Stimulated activated CD4-positive, alpha-beta T cell treated with anti-CD3 and anti-CD28 coated beads, TNF-alpha, amount 100 ng/mL, for 48 hours (primary cell): ENCODE measurements at regions not wholly inside any gene's neighbourhood (a gene's known extent, or its start where the extent isn't known, plus 50 kb on each side); places are given as distances from the start of the nearest gene placed in this dataset.
A peak's percentile ranks its signal among the peaks of the same experiment; 100 is the strongest.

ENCODE experiments used
- DNase-seq, 3 donors: peaks; one replicate each; pipeline ENCODE4 v3.0.0-alpha.2; 2020; ENCODE audit warnings: low read depth in 3 of 3

DNA sequence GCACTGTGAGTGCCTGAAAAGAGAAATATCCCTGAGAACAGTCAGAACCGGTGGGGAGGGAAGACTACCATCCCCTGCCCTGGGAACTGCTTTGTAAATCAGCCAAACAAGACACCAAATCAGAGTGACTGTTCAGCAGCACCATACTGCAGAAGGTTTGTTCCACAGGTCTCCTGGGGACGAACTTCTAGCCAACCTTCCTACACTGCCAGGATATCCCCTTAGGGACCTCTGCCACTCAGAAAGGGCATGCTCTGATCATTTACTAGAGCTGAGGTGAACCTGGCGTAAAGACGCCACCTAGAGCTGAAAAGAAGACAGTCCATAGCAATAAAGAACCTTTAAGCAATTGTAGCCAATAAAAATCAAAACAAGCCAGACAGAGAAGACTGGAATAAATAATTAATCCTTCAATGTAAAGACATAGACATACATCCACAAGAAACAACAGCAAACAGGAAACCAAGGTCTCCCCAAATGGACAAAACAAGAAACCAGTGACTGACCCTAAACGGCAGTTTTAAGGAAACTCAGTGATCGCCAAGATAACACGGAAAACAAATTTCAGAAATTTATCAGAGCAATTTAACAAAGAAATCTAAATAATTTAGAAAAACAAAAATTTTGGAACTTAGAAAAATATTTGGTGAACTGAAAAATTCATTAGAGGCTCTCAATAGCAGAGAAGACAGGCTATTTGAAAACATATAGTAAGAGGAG, 228.1 kb upstream of the AMIGO2 start:
- DNase-seq: no peak

DNA sequence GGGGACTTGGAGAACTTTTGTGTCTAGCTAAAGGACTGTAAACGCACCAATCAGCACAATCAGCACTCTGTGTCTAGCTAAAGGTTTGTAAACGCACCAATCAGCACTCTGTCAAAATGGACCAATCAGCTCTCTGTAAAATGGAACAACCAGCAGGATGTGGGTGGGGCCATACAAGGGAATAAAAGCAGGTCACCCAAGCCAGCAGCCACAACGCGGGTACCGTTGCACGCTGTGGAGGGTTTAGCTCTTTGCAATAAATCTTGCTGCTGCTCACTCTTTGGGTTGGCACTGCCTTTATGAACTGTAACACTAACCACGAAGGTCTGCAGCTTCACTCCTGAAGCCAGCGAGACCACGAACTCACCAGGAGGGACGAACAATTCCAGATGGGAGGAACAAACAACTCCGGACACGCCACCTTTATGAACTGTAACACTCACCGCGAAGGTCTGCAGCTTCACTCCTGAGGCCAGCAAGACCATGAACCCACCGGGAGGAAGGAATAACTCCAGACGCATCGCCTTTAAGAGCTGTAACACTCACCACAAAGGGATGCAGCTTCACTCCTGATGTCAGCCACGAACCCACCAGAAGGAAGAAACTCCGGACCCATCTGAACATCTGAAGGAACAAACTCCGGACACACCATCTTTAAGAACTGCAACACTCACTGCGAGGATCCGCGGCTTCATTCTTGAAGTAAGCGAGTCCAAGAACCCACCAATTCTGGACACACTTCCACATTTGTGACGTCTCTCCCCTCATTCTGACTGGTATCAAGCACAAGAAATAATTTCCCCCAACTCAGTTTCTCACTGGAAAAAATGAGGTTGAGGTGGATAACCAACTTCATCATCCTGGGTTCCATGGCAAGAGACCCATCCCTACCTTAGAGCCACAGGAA, 227.3 kb upstream of the AMIGO2 start:
- DNase-seq: peak; percentile 54 to 67 (median 61)

DNA sequence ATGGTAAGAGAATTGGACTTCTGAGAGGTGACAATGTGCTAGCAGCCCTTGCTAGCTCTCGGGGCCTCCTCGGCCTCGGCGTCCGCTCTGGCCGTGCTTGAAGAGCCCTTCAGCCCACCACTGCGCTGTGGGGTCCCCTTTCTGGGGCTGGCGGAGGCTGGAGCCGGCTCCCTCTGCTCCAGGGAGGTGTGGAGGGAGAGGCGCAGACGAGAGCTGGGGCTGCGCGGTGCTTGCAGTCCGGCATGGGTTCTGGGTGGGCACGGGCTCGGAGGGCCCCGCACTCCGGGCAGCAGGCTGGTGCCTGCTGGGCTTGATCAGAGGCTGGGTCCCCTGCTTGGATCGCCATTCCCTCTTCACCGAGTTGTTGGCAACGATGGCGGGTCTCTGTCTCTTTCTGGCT, 226.4 kb upstream of the AMIGO2 start:
- no peak for DNase-seq

DNA sequence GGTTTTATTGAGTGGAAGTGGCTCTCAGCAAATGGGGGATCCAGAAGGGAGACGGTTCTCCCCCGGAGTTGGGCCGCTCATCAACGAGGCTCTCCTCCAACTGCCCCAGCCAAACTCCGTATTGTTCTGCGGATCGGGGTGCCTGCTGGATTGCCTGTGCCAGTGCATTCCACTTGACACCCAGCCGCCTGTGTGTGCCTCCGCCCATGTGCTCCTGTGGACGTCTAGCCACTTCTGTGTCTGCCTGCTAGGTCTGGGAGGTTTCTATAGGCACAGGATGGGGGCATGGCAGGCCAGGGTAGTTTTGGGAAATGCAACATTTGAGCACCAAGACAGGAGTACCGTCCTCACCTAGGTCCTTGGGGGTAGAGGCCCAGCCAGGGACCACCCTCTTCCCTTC, 225.7 kb upstream of the AMIGO2 start:
- no peak for DNase-seq

DNA sequence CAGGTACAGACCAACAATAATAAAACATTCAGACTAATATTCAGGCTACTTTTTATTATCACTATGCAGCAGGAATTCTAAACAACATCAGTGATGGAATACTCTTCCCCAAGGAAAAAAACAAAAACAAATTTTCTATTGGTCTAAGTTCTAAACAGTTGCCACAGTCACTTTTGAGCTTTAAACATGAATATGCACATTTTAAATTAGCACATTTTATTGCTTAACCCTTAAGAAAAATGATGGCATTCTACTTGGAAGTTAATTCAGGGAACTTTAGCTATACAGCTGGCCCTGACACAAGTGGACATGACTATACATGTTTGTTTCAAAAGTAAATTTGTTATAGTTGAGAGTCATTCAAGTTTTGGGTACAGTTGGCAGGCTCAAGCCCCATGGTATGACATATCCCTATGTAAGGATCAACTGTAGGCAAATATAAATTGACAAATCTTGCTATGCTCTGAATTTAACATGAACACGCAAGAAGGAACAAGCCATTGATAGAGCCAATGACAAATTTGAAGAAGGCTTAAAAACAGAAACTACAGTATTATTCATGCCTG, 224.3 kb upstream of the AMIGO2 start:
- no peak for DNase-seq

DNA sequence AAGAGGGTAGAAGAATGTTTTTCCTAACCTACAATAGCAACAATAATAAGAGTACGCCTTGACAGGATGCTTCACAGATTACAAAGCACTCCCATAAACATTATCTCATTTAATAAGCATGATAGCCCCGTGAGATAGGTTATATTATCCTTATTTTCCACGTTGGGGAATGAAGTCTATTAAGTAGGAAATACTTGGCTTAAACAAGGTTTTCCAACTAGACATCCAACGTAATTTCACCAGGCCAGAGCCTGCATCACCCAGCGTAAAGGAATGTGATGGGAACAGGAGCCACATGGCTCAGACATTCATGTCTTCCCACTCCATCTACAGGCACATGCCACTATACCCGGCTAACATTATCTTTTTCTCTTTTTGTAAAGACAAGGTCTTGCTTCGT, 223.4 kb upstream of the AMIGO2 start:
- no peak for DNase-seq

DNA sequence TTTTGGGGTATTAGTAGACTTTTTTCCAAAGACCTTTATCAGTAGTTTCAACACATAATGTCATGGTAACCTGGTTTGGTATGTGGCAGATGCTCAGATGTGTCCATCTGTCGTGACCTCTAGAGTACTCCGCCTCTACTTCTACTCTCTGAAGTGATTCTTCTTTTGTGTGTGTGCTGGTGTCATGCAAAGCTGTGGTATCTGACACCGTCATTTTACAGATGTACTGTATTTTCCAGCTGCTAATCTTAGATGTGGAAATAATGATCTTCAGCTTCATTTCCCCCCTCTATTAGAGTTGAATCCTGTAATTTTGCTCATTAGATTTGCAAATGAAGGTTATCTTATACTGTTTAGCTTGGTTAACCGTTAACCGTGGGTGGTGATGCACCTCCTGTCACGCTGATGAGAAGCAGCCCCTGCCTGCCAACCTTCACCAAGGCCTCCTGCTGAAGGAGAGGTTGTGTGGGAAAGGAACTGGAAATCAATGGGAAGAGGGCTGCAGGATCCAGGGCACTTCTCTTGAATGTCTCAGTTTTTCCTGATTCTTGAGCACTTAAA, 222.4 kb upstream of the AMIGO2 start:
- no peak for DNase-seq

DNA sequence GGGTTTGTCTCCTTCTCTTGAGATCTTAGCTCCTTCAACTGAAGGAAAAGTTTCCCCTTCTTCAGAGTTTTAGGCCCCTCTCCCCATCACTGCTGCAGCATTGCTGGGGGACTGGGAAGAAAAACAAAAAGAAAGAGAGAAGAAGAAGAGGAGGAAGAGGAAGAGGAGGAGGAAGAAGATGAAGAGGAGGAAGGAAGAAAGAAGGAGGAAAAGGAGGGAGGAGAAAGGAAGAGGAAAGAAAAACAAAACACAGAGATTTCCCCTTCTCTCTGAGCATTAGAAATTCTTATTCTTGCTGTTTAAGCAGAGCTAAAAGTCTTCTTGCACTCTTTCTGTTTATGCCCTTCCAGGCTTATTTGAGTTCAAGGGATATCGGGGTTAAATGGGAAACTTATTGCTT, 219.8 kb upstream of the AMIGO2 start:
- no peak for DNase-seq

DNA sequence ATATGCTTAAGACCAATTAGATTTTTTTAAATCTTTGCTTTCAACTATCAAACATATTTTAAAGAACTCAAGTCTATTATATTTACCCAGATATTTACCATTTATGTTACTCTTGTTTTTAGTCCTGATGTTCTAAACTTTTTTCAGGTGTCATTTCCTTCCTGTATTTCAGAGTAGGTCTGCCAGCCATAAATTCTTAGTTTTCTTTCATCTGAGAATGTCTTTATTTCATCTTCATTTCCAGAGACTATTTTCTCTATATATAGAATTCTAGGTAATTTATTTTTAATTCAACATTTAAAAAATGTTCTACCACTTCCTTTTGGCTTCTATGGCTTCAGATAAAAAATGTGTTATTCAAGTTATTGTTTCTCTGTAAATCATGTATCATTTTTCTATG, 218.2 kb upstream of the AMIGO2 start:
- no peak for DNase-seq

DNA sequence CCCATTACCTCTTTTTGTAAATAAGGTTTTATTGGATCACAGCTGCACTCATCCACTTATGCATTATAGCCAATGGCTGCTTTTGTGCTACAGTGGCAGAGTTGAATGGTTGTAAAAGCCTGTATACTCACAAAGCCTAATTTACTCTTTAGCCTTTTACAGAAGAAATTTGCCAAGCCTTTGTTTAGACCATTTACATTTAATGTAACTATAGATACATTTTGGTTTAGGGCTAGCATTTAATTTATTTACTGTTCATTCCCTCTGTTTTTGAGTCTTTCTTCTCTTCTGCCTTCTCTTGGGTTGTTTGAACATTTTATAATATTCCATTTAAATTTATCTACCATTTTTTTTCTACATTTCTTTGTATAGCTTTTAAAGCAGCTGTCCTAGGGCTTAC, 217.1 kb upstream of the AMIGO2 start:
- no peak for DNase-seq

DNA sequence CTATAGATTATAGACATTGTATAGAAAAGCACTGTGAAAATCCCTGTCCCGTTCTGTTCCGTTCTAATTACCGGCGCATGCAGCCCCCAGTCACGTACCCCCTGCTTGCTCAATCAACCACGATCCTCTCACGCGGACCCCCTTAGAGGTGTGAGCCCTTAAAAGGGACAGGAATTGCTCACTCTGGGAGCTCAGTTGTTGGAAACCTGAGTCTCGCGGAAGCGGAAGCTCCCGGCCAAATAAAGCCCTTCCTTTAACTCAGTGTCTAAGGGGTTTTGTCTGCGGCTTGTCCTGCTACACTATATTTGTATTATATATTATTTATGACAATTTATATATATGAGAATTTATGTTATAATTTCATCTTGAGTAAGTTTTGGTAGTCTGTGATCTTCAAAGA, 213.6 kb upstream of the AMIGO2 start:
- no peak for DNase-seq

DNA sequence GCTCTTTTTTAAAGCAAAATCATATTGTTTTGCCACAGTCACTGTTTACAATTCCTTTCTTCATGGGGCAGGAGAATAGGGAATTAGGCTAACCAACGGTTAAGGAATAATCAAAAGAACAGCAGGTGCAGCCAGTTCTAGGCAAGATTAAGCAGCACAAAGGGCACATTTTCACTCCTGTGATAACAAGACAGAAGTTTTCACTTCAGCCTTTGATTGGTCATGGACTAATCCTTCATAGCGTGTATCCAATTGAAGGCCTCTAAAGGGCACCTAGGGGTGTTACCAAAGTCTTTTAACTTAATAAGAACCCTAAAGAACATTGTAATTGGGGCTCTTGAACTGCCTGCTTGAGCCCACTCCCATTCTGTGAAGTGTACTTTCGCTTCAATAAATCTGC, 206.9 kb upstream of the AMIGO2 start:
- no peak for DNase-seq
